ENCODE measurements at regions not wholly inside any gene's neighbourhood (a gene's known extent, or its start where the extent isn't known, plus 50 kb on each side); places are given as distances from the start of the nearest gene placed in this dataset.

DNA sequence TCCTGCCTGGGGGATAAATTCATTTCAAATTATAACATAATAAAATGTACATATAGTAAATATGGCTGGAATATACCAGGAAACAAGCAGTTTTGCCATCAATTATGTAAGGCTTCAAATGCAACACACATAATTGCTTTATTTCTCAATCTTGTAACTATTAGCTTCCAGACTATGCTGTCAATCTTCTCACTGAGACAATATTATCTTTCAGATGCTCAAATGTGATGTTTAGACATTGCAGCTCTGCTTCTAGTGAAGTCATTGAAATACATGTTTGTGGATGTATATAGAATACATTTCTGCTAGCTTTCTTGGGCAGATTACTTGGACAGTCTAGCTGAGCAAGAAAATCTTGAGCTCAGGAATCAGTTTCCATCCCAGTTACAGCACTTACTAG is 454.4 kb downstream of the TDRD3 start:
- TF ChIP-seq FOXM1 (IDR thresholded peaks at IDR 0.05; ENCODE audit: borderline replicate concordance) (no peak), TARDBP (IDR thresholded peaks at IDR 0.05) (no peak), ELF4 (IDR thresholded peaks at IDR 0.05) (no peak), SUZ12 (IDR thresholded peaks at IDR 0.05) (no peak), SP1 (IDR thresholded peaks at IDR 0.05) (no peak), CTBP1 (IDR thresholded peaks at IDR 0.05; ENCODE audit: borderline replicate concordance) (no peak), L3MBTL2 (conservative IDR thresholded peaks at IDR 0.05) (no peak), FOXA1 (IDR thresholded peaks at IDR 0.05) (no peak)
- TF ChIP-seq, protein P1, sequence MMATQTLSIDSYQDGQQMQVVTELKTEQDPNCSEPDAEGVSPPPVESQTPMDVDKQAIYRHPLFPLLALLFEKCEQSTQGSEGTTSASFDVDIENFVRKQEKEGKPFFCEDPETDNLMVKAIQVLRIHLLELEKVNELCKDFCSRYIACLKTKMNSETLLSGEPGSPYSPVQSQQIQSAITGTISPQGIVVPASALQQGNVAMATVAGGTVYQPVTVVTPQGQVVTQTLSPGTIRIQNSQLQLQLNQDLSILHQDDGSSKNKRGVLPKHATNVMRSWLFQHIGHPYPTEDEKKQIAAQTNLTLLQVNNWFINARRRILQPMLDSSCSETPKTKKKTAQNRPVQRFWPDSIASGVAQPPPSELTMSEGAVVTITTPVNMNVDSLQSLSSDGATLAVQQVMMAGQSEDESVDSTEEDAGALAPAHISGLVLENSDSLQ (IDR thresholded peaks at IDR 0.05), result no peak
